ENCODE measurements at regions not wholly inside any gene's neighbourhood (a gene's known extent, or its start where the extent isn't known, plus 50 kb on each side); places are given as distances from the start of the nearest gene placed in this dataset.
A peak's percentile ranks its signal among the peaks of the same experiment; 100 is the strongest.

DNA sequence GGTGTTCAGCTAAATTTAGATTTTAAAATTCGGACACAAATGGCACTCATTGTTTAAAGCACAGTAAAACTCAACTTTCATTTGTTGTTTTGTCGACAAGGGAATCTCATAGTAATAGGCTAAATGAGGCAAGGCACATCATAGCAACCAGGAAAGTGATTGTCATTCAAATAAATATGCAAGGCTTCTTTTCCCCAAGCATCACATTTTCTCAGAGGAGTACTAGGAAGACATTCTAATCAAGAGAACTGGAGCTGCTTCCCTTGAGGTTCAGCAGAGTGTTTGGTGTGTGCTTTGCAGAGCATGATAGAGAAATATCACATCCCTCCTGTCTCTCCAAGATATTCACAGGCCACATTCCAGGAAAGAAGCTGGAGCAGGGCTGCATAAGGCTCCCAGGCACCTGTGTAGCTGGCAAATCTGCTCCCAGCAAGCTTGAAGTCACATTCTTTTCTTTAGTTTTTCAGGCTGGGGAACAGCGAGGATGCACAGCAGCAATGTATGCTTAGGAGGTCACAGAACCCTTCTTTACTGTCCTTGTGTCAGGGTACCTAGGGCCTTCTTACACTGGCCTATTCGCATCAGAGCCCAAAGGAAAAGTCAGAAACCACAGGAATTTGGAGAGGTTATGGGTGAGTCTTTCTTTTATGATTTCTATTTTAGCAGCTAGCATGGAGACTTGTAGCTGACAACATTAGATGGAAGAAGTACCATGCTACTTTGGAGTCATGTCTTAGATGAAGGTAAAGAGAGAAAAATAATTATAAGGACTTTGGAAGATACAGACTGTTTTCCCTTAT is 95.9 kb upstream of the HDAC9 start:
- Histone ChIP-seq H2BK15ac (ENCODE audit: low read depth, low read length) (peak overlapping the region; percentile 20; the same call in 2 of the 3 replicates), H2AK9ac (replicated peaks; ENCODE audit: low read depth, low read length, poor library complexity) (peak overlapping the region; percentile 20), H2BK5ac (ENCODE audit: low read depth, low read length, poor library complexity, severe bottlenecking) (no peak overlapping the region), H4K20me1 (ENCODE audit: insufficient read depth, low read length) (no peaks in the 10 kb centered on the region), H3K9me1 (ENCODE audit: insufficient read depth, low read length) (peaks cover 16% of the 10 kb centered on the region), H3K4me3 (ENCODE audit: insufficient read depth, low read depth, low read length) (no peak overlapping the region), H3K56ac (ENCODE audit: extremely low read depth, insufficient read depth, low read length) (no peak overlapping the region), H3K36me3 (ENCODE audit: control insufficient read depth, insufficient read depth, low read length) (no peaks in the 10 kb centered on the region), H3K9me3 (ENCODE audit: control insufficient read depth, insufficient read depth, low read length) (no peaks in the 10 kb centered on the region), H3K4me2 (ENCODE audit: low read depth, low read length) (no peak overlapping the region), H3K18ac (ENCODE audit: low read depth, low read length) (peak overlapping the region; percentile 44; the same call in 1 of the 2 replicates), H2AFZ (replicated peaks; ENCODE audit: low read length, poor library complexity) (peak overlapping the region; percentile 67), H4K8ac (ENCODE audit: low read depth in 2 of 2, low read length in 2 of 2) (no peak overlapping the region; a peak in 1 of 4 replicates), H3K79me1 (ENCODE audit: low read depth in 1 of 2, low read length in 2 of 2) (no peaks in the 10 kb centered on the region), H4K91ac (ENCODE audit: insufficient read depth, low read depth, low read length) (no peak overlapping the region), H2BK20ac (ENCODE audit: low read depth, low read length) (peak overlapping the region; percentile 78; the same call in 1 of the 2 replicates), H3K4ac (ENCODE audit: low read depth, low read length) (peak overlapping the region; percentile 31), H4K5ac (ENCODE audit: low read depth, low read length) (no peak overlapping the region), H3K14ac (replicated peaks; ENCODE audit: low read depth, low read length) (peak overlapping the region; percentile 55; the same call in 1 of the 2 replicates), H2BK120ac (ENCODE audit: low read depth, low read length) (peak overlapping the region; percentile 42; the same call in 1 of the 2 replicates), H3K9ac (ENCODE audit: low read depth, low read length) (no peak overlapping the region), H3K27ac (ENCODE audit: insufficient read depth, low read length) (no peak overlapping the region), H2AK5ac (ENCODE audit: low read depth, low read length) (peak overlapping the region; percentile 90; the same call in 1 of the 2 replicates), H3K4me1 (ENCODE audit: control insufficient read depth, insufficient read depth, low read length) (peaks cover 13% of the 10 kb centered on the region), H3K27me3 (ENCODE audit: control insufficient read depth, insufficient read depth, low read length) (no peaks in the 10 kb centered on the region), H3K23ac (ENCODE audit: low read depth, low read length) (peak overlapping the region; percentile 39; the same call in 1 of the 2 replicates)
- in situ Hi-C loops (cut with MboI; ENCODE audit: low sequenced_read_pairs) (no loop called here), dilution Hi-C loops (cut with HindIII; ENCODE audit: low sequenced_read_pairs, unreplicated experiment) (no loop called here), intact Hi-C loops (cut with micrococcal nuclease) (loop anchor here (10.0 kb wide), 1 partner anchor 1025 kb away; no protein-coding TSS in a partner anchor)
- ChIA-PET CTCF (interaction anchor here (0.5 kb wide), 2 partner anchors 16 to 367 kb away, joined by 3 read pairs; no protein-coding TSS in a partner anchor), POLR2A (ENCODE audit: unreplicated experiment) (no interaction called here)
- DNase-seq (peak; percentile 13), ATAC-seq (ENCODE audit: low read depth) (0 out of 2 replicates have a peak, but pooled peaks have one; percentile 30)
- BruUV-seq (replicated peaks), result no TSS peak
- no peak for TF ChIP-seq RAD21 (IDR thresholded peaks at IDR 0.05; ENCODE audit: low read length)
- TF ChIP-seq MXI1 (IDR thresholded peaks at IDR 0.05; ENCODE audit: borderline replicate concordance, low read depth, low read length), result no peak
- TF ChIP-seq, protein P1, sequence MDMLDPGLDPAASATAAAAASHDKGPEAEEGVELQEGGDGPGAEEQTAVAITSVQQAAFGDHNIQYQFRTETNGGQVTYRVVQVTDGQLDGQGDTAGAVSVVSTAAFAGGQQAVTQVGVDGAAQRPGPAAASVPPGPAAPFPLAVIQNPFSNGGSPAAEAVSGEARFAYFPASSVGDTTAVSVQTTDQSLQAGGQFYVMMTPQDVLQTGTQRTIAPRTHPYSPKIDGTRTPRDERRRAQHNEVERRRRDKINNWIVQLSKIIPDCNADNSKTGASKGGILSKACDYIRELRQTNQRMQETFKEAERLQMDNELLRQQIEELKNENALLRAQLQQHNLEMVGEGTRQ (IDR thresholded peaks at IDR 0.05; ENCODE audit: low read depth, low read length), result no peak
- no peak for TF ChIP-seq FOS (IDR thresholded peaks at IDR 0.05; ENCODE audit: low read depth, low read length)
- no peak for TF ChIP-seq RCOR1 (IDR thresholded peaks at IDR 0.05; ENCODE audit: insufficient replicate concordance, low read length)
- TF ChIP-seq BHLHE40 (IDR thresholded peaks at IDR 0.05; ENCODE audit: low read depth, low read length), result no peak
- no peak for TF ChIP-seq RFX5 (IDR thresholded peaks at IDR 0.05; ENCODE audit: low read depth, low read length)
- no peak for TF ChIP-seq MAFK (IDR thresholded peaks at IDR 0.05; ENCODE audit: low read depth, low read length)
- TF ChIP-seq, protein P2, sequence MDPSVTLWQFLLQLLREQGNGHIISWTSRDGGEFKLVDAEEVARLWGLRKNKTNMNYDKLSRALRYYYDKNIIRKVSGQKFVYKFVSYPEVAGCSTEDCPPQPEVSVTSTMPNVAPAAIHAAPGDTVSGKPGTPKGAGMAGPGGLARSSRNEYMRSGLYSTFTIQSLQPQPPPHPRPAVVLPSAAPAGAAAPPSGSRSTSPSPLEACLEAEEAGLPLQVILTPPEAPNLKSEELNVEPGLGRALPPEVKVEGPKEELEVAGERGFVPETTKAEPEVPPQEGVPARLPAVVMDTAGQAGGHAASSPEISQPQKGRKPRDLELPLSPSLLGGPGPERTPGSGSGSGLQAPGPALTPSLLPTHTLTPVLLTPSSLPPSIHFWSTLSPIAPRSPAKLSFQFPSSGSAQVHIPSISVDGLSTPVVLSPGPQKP (IDR thresholded peaks at IDR 0.05; ENCODE audit: borderline replicate concordance, low read depth, low read length), result no peak
- TF ChIP-seq CEBPB (IDR thresholded peaks at IDR 0.05; ENCODE audit: low read depth, low read length), result no peak
- no CpG with 5 or more reads among the region's 4 CpGs for WGBS, 2 experiments (ENCODE audit: extremely low coverage in 2 of 2, insufficient read length in 1 of 2)

Measured in IMR-90 (cell line).